ENCODE measurements at regions not wholly inside any gene's neighbourhood (a gene's known extent, or its start where the extent isn't known, plus 50 kb on each side); places are given as distances from the start of the nearest gene placed in this dataset.

DNA sequence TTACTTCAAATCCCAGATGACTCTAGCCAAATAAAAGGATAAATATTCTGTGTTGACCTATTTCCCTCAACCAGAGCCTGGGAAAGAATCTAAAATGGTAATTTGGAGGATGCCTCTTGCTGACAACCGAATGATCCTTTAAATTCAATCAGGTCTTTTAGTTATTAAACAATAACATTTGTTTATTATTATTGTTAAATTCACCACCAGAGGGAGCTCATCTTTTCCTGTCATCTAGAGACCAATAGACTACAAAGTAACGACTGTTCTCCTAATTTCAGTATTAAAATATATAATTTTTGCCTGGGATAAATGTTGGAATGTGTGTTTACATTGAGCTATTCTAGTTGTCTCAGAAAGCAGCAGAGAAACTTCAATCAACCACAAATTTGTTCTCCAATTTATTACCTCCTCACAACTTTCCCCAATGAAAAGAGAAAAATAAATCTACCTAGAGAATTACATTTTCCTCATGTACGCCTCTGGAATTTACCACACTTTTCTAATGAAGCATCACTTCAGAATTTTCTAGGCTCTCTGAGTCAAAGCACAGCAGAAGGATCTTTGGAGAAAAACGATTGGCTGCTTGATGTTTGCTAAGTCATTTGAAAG lies 142.7 kb downstream of the SCG2 start:
- intact Hi-C loops (cut with DNase I, micrococcal nuclease) = no loop called here
- no peak for DNase-seq
- no peak overlapping the region for H3K4me3 ChIP-seq
- no peaks in the 10 kb centered on the region for H3K9me3 ChIP-seq
- TF ChIP-seq, protein P1, sequence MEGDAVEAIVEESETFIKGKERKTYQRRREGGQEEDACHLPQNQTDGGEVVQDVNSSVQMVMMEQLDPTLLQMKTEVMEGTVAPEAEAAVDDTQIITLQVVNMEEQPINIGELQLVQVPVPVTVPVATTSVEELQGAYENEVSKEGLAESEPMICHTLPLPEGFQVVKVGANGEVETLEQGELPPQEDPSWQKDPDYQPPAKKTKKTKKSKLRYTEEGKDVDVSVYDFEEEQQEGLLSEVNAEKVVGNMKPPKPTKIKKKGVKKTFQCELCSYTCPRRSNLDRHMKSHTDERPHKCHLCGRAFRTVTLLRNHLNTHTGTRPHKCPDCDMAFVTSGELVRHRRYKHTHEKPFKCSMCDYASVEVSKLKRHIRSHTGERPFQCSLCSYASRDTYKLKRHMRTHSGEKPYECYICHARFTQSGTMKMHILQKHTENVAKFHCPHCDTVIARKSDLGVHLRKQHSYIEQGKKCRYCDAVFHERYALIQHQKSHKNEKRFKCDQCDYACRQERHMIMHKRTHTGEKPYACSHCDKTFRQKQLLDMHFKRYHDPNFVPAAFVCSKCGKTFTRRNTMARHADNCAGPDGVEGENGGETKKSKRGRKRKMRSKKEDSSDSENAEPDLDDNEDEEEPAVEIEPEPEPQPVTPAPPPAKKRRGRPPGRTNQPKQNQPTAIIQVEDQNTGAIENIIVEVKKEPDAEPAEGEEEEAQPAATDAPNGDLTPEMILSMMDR (IDR thresholded peaks at IDR 0.05) = no peak
- no peak for ATAC-seq
- no peaks in the 10 kb centered on the region for H3K4me1 ChIP-seq (ENCODE audit: low read depth)
- no peaks in the 10 kb centered on the region for H3K36me3 ChIP-seq (ENCODE audit: low read depth)

DNA sequence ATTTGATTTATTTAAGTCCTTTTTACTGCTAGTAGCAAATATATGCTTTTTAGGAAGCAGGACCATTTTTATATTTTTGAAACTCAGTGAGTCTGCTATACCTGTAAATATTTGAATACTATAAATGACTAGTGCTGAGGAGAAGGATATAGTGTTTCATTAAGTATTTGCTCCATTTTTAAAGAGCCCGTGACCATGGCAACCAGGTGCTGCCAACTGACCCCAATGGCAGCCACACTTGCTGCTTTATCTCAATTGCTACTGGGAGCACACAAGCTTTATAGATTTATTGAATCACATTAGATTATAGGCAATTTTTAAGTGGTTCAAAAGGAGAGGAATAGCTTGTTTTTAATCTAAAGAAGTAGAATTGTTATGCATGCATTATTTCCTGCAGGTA lies 142.0 kb downstream of the SCG2 start:
- TF ChIP-seq, protein P1 (IDR thresholded peaks at IDR 0.05) = no peak
- DNase-seq = no peak
- H3K36me3 ChIP-seq (ENCODE audit: low read depth) = no peaks in the 10 kb centered on the region
- H3K4me3 ChIP-seq = no peak overlapping the region
- ATAC-seq = no peak
- intact Hi-C loops (cut with DNase I, micrococcal nuclease) = no loop called here
- H3K4me1 ChIP-seq (ENCODE audit: low read depth) = no peaks in the 10 kb centered on the region
- H3K9me3 ChIP-seq = no peaks in the 10 kb centered on the region

DNA sequence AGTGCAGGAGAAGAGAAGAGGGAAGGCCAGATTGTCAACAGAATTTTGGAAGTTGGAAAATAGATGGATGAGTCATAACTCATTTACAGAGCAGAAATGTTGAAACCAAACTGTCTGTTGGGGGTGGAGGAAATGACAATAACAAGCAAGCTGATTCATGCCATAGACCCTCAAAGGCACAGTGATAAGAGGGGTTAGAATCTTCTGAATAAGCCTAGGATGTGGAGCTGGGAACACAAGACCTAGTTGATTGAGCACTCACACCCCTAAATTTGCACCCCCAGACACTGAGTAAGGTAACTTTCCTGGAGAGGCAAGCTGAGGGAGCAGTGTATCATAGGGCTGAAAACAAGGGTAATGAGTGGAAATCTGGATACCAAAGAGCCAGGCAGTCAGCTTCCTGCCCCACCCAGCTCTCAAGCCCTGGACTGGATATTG lies 141.4 kb downstream of the SCG2 start:
- intact Hi-C loops (cut with DNase I, micrococcal nuclease) = no loop called here
- Histone ChIP-seq H3K4me1 (ENCODE audit: low read depth) (no peaks in the 10 kb centered on the region), H3K9me3 (no peaks in the 10 kb centered on the region), H3K36me3 (ENCODE audit: low read depth) (no peaks in the 10 kb centered on the region), H3K4me3 (no peak overlapping the region)
- TF ChIP-seq, protein P1 (IDR thresholded peaks at IDR 0.05) = no peak
- ATAC-seq (no peak), DNase-seq (no peak)

DNA sequence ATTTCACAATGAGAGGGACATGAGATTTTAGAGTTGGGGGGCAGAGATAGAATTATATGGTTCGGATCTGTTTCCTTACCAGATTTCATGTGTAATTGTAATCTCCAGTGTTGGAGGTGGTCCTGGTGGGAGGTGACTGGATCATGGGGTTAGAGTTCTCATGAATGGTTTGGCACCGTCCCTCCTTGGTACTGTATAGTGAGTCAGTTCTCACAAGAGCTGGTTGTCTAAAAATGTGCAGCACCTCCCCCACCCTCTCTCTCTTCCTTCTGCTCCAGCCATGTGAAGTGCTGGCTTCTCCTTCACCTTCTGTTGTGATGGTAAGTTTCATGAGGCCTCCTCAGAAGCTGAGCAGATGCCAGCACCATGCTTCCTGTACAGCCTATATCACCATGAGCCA lies 138.1 kb downstream of the SCG2 start:
- TF ChIP-seq, protein P1 (IDR thresholded peaks at IDR 0.05) = no peak
- ATAC-seq = no peak
- Histone ChIP-seq H3K4me3 (no peak overlapping the region), H3K9me3 (no peaks in the 10 kb centered on the region), H3K4me1 (ENCODE audit: low read depth) (no peaks in the 10 kb centered on the region), H3K36me3 (ENCODE audit: low read depth) (no peaks in the 10 kb centered on the region)
- intact Hi-C loops (cut with DNase I, micrococcal nuclease) = no loop called here
- no peak for DNase-seq

DNA sequence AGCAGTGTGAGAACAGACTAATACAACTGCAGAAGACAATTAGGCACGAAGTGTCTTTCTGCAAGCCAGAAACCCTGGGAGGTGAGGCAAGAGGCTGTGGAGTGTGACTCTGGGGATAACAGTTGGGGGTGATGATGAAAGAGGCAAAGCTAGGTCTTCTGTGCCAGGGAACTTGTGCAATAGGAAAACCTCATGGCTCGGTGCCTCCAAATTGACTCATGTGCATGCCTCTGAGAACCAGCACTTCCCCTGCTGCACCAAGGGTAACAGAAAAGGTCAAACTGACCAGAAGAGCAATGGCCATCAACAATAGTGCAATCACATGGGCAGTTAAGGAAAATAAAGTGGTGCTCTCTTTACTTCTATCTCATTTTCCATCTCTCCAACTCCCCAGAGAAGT lies 136.4 kb downstream of the SCG2 start:
- TF ChIP-seq, protein P1 (IDR thresholded peaks at IDR 0.05) = no peak
- Histone ChIP-seq H3K4me1 (ENCODE audit: low read depth) (no peaks in the 10 kb centered on the region), H3K4me3 (no peak overlapping the region), H3K9me3 (no peaks in the 10 kb centered on the region), H3K36me3 (ENCODE audit: low read depth) (no peaks in the 10 kb centered on the region)
- DNase-seq (peak in 2 of 3 donors; percentile 32 to 40), ATAC-seq (peak; percentile 59)
- intact Hi-C loops (cut with DNase I, micrococcal nuclease) = no loop called here

DNA sequence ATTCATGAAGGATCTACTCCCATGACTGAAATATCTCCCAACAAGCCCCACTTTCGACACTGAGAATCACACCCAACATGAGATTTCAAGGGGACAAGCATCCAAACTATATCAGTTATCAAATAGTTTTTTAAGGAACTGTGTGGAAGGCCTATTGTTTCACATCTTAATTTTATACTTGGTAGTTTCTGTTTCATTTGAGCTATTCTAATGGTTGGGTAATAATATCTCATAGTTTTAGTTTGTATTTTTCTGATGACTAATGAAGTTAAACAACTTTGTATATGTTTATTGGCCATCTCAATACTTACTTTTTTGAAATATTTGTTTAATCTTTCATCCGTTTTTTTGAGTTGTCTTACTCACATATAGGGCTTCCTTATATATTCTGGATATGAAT lies 135.0 kb downstream of the SCG2 start:
- no peak overlapping the region for H3K4me3 ChIP-seq
- ATAC-seq (no peak), DNase-seq (no peak)
- H3K36me3 ChIP-seq (ENCODE audit: low read depth) = no peaks in the 10 kb centered on the region
- H3K4me1 ChIP-seq (ENCODE audit: low read depth) = no peaks in the 10 kb centered on the region
- no peaks in the 10 kb centered on the region for H3K9me3 ChIP-seq
- intact Hi-C loops (cut with DNase I, micrococcal nuclease) = no loop called here
- TF ChIP-seq, protein P1 (IDR thresholded peaks at IDR 0.05) = no peak
